IPS-18a (cell line): ENCODE measurements at regions not wholly inside any gene's neighbourhood (a gene's known extent, or its start where the extent isn't known, plus 50 kb on each side); places are given as distances from the start of the nearest gene placed in this dataset.

ENCODE experiments used
- H3K27ac ChIP-seq: one replicate; pipeline ENCODE4 v1.5.1; 2013; ENCODE audit warnings: low read length
- H3K27me3 ChIP-seq: one replicate; pipeline ENCODE4 v1.6.1; 2013; ENCODE audit warnings: mild to moderate bottlenecking, low read length; ENCODE audit not compliant: control insufficient read depth, insufficient read depth
- H3K36me3 ChIP-seq: one replicate; pipeline ENCODE4 v1.6.1; 2013; ENCODE audit warnings: low read depth, low read length; ENCODE audit not compliant: control insufficient read depth
- H3K4me1 ChIP-seq: one replicate; pipeline ENCODE4 v1.6.1; 2013; ENCODE audit warnings: low read depth, low read length; ENCODE audit not compliant: control insufficient read depth
- H3K4me3 ChIP-seq: one replicate; pipeline ENCODE4 v1.5.1; 2013; ENCODE audit warnings: low read length
- H3K9ac ChIP-seq: one replicate; pipeline ENCODE4 v1.6.1; 2013; ENCODE audit warnings: mild to moderate bottlenecking, low read length, moderate library complexity
- H3K9me3 ChIP-seq: one replicate; pipeline ENCODE4 v1.6.1; 2013; ENCODE audit warnings: low read depth, low read length; ENCODE audit not compliant: control insufficient read depth

GRCh38 chr1:8097908-8098307, 71.8 kb upstream of the ERRFI1 start:
- Histone ChIP-seq H3K27me3 (no peaks in the 10 kb centered on the region), H3K9ac (no peak overlapping the region), H3K9me3 (no peaks in the 10 kb centered on the region), H3K4me1 (no peaks in the 10 kb centered on the region), H3K27ac (no peak overlapping the region), H3K36me3 (no peaks in the 10 kb centered on the region), H3K4me3 (no peak overlapping the region)

GRCh38 chr1:8097077-8097799, 71.1 kb upstream of the ERRFI1 start:
- Histone ChIP-seq H3K27ac (no peak overlapping the region), H3K36me3 (no peaks in the 10 kb centered on the region), H3K4me1 (no peaks in the 10 kb centered on the region), H3K4me3 (no peak overlapping the region), H3K9me3 (no peaks in the 10 kb centered on the region), H3K9ac (no peak overlapping the region), H3K27me3 (no peaks in the 10 kb centered on the region)

GRCh38 chr1:8096105-8097011, 70.2 kb upstream of the ERRFI1 start:
- no peak overlapping the region for H3K9ac ChIP-seq
- H3K27ac ChIP-seq: no peak overlapping the region
- no peak overlapping the region for H3K4me3 ChIP-seq

GRCh38 chr1:8095584-8095983, 69.5 kb upstream of the ERRFI1 start:
- Histone ChIP-seq H3K27ac (no peak overlapping the region), H3K9ac (no peak overlapping the region), H3K36me3 (no peaks in the 10 kb centered on the region), H3K9me3 (no peaks in the 10 kb centered on the region), H3K4me3 (no peak overlapping the region), H3K27me3 (no peaks in the 10 kb centered on the region), H3K4me1 (no peaks in the 10 kb centered on the region)

More at GRCh38 chr1:8096105-8097011, 70.2 kb upstream of the ERRFI1 start:
- Histone ChIP-seq H3K4me1 (no peaks in the 10 kb centered on the region), H3K9me3 (no peaks in the 10 kb centered on the region), H3K36me3 (no peaks in the 10 kb centered on the region), H3K27me3 (no peaks in the 10 kb centered on the region)

- Histone ChIP-seq H3K4me1 (no peaks in the 10 kb centered on the region), H3K27me3 (no peaks in the 10 kb centered on the region), H3K9me3 (no peaks in the 10 kb centered on the region), H3K27ac (no peak overlapping the region), H3K4me3 (no peak overlapping the region), H3K9ac (no peak overlapping the region), H3K36me3 (no peaks in the 10 kb centered on the region)
Observed at GRCh38 chr1:8094481-8095241, 68.6 kb upstream of the ERRFI1 start.

GRCh38 chr1:8093221-8093980, 67.3 kb upstream of the ERRFI1 start:
- Histone ChIP-seq H3K9ac (no peak overlapping the region), H3K4me1 (no peaks in the 10 kb centered on the region), H3K36me3 (no peaks in the 10 kb centered on the region), H3K27ac (no peak overlapping the region), H3K9me3 (no peaks in the 10 kb centered on the region), H3K27me3 (no peaks in the 10 kb centered on the region), H3K4me3 (no peak overlapping the region)

- no peak overlapping the region for H3K9ac ChIP-seq
- H3K27me3 ChIP-seq: no peaks in the 10 kb centered on the region
- H3K27ac ChIP-seq: no peak overlapping the region
- no peaks in the 10 kb centered on the region for H3K4me1 ChIP-seq
- H3K4me3 ChIP-seq: no peak overlapping the region
- no peaks in the 10 kb centered on the region for H3K9me3 ChIP-seq
- no peaks in the 10 kb centered on the region for H3K36me3 ChIP-seq
Observed at GRCh38 chr1:8092657-8093056, 66.5 kb upstream of the ERRFI1 start.

- Histone ChIP-seq H3K36me3 (no peaks in the 10 kb centered on the region), H3K4me1 (no peaks in the 10 kb centered on the region), H3K9ac (no peak overlapping the region), H3K27me3 (no peaks in the 10 kb centered on the region), H3K4me3 (no peak overlapping the region), H3K27ac (no peak overlapping the region), H3K9me3 (no peaks in the 10 kb centered on the region)
Observed at GRCh38 chr1:8091691-8092090, 65.6 kb upstream of the ERRFI1 start.

- H3K27me3 ChIP-seq: no peaks in the 10 kb centered on the region
- no peak overlapping the region for H3K9ac ChIP-seq
- H3K4me1 ChIP-seq: no peaks in the 10 kb centered on the region
Observed at GRCh38 chr1:8090241-8090702, 64.2 kb upstream of the ERRFI1 start.

GRCh38 chr1:8089535-8090228, 63.6 kb upstream of the ERRFI1 start:
- H3K9ac ChIP-seq: no peak overlapping the region
- H3K9me3 ChIP-seq: no peaks in the 10 kb centered on the region
- H3K4me3 ChIP-seq: no peak overlapping the region
- no peak overlapping the region for H3K27ac ChIP-seq
- no peaks in the 10 kb centered on the region for H3K36me3 ChIP-seq
- no peaks in the 10 kb centered on the region for H3K27me3 ChIP-seq
- H3K4me1 ChIP-seq: no peaks in the 10 kb centered on the region

More at GRCh38 chr1:8090241-8090702, 64.2 kb upstream of the ERRFI1 start:
- Histone ChIP-seq H3K4me3 (no peak overlapping the region), H3K27ac (no peak overlapping the region), H3K9me3 (no peaks in the 10 kb centered on the region), H3K36me3 (no peaks in the 10 kb centered on the region)
